Heart right ventricle (tissue), 16 donors: ENCODE measurements at regions not wholly inside any gene's neighbourhood (a gene's known extent, or its start where the extent isn't known, plus 50 kb on each side); places are given as distances from the start of the nearest gene placed in this dataset.

ENCODE experiments used
- ATAC-seq, 8 donors: fragments of 200-7000 bp; cut with Tn5 transposase; one replicate each; pipeline ENCODE4 v1.9.1; 2020; ENCODE audit warnings: mild to moderate bottlenecking in 8 of 8, moderate library complexity in 8 of 8, moderate number of reproducible peaks in 1 of 8
- DNase-seq, 2 donors: peaks; one replicate each; pipeline ENCODE4 v3.0.0-alpha.2; 2020
- H3K27ac ChIP-seq, 10 donors: fragments of 200-600 bp; sonication (generic) in 2 of 10; one replicate each; pipeline versions ENCODE4 v1.5.0 to v1.8.0; 2020 to 2022; ENCODE audit warnings: mild to moderate bottlenecking in 3 of 10
- H3K27me3 ChIP-seq, 7 donors: fragments of 200-600 bp; one replicate each; pipeline ENCODE4 v1.8.0; 2021 to 2022; ENCODE audit warnings: mild to moderate bottlenecking in 2 of 7
- H3K36me3 ChIP-seq, 9 donors: fragments of 200-600 bp; sonication (generic) in 1 of 9; one replicate each; pipeline versions ENCODE4 v1.5.0 to v1.8.0; 2020 to 2022; ENCODE audit warnings: mild to moderate bottlenecking in 2 of 9
- H3K4me1 ChIP-seq, 9 donors: fragments of 200-600 bp; sonication (generic) in 1 of 9; one replicate each; pipeline versions ENCODE4 v1.5.0 to v1.8.0; 2020 to 2022; ENCODE audit warnings: mild to moderate bottlenecking in 4 of 9
- H3K4me3 ChIP-seq, 10 donors: fragments of 200-600 bp; sonication (generic) in 2 of 10; one replicate each; pipeline versions ENCODE4 v1.5.0 to v1.8.0; 2020 to 2022; ENCODE audit warnings: mild to moderate bottlenecking in 7 of 10, moderate library complexity in 2 of 10
- H3K9me3 ChIP-seq, 11 donors: fragments of 200-600 bp in 10 of 11; sonication (generic) in 2 of 11; one replicate each; pipeline versions ENCODE4 v1.5.0 to v1.8.0; 2013 to 2022; ENCODE audit warnings: mild to moderate bottlenecking in 2 of 11, control low read depth in 1 of 11, moderate library complexity in 1 of 11
- WGBS, 2 donors: extraction: QIAGEN DNeasy Blood & Tissue Kit; methylation state at CpG; one replicate each; pipeline ENCODE4 v1.1.7; 2013; ENCODE audit warnings: inconsistent platforms in 1 of 2; 5-methylcytosine and 5-hydroxymethylcytosine counted together
- intact Hi-C, 10 donors: fragments of 100-400 bp; cut with DNase I; formaldehyde crosslinking; loops; one replicate each; pipeline versions ENCODE4 v1.11.1 to v1.14.2; 2022
- TF ChIP-seq, protein P1 (sequence below), 9 donors: fragments of 200-600 bp; sonication (generic) in 2 of 9; IDR thresholded peaks; one replicate each; pipeline versions ENCODE4 v1.5.0 to v1.8.0; 2021 to 2022; ENCODE audit warnings: antibody characterized with exemption in 9 of 9, mild to moderate bottlenecking in 5 of 9, moderate library complexity in 1 of 9
- donor health status: Arrhythmogenic right ventricular cardiomyopathy.
- donor health status: ischemic (EF 13 %, LVEDD 7.1; RV severe dilation, severe dysfunction).
- donor health status: healthy with polysubstance abuse.
- donor health status: DM: no; HTN: yes; CAD: no.
- donor health status: DM: no; HTN: no; CAD: no.
- donor health status: ischemic (EF 25% LVEDD 6.9; RV normal size, moderate dysfunction).
- donor health status: ischemic (EF 25% LVEDD 5.7; RV mildly dilated, moderate dysfunction).
- donor health status: healthy.
- donor health status: DM: yes; HTN: yes; CAD: no.
- donor health status: Ischemic cardiomyopathy.
- donor health status: ischemic (EF 35%, LVEDD 5.7; RV mildly dilated, moderate dysfunction).
- donor health status: nonischemic (EF 11% LVEDD 7.7; RV severe dilation, severe dysfunction).
- donor health status: DM: yes; HTN: yes; CAD: no.
- donor health status: PGD.
- donor health status: ischemic (EF 29% LVEDD 5.4; RV normal size, mild dysfunction).
- donor health status: nonischemic (EF 23%, LVEDD 6.1; RV moderate dilation, normal function).

DNA sequence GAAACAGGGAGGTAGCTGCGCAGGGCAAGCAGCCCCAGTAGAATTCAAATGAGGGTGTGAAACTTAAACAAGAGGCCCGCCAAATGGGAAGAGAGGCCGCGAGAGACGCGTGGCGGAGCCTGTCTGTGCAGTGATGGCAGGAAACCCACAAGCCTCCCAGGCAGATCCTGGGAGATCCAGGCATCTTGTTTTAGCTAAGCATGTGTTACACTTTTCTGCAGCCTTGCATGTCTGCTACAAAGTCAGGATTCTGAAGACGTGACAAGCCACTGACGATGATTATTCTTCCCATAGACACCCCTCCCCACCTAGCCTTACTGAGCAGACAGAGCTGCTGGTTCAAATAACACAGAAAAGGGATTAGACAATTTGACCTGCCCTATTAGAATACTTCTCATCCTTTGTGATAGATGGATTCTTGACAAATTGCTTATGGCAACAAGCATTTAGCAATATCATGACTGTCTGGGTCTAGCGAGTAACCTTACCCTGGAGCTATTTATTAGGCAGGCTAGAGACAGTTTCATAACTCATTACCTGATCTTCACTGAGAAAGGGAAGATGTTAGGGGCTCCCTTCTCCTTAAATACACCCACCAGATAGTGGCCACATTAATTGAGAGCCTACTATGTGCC lies 185.2 kb upstream of the IRS2 start:
- Histone ChIP-seq H3K9me3 (peaks cover 0 to 14% (median 6%) of the 10 kb centered on the region in 11 donors), H3K27ac (peak overlapping the region in 1 of 10 donors; percentile 15), H3K27me3 (no peaks in the 10 kb centered on the region), H3K4me1 (peaks cover 0 to 12% (median 4%) of the 10 kb centered on the region in 9 donors), H3K36me3 (no peaks in the 10 kb centered on the region), H3K4me3 (no peak overlapping the region)
- peak in 1 of 2 donors; percentile 30 for DNase-seq
- intact Hi-C loops = no loop called here
- TF ChIP-seq, protein P1, sequence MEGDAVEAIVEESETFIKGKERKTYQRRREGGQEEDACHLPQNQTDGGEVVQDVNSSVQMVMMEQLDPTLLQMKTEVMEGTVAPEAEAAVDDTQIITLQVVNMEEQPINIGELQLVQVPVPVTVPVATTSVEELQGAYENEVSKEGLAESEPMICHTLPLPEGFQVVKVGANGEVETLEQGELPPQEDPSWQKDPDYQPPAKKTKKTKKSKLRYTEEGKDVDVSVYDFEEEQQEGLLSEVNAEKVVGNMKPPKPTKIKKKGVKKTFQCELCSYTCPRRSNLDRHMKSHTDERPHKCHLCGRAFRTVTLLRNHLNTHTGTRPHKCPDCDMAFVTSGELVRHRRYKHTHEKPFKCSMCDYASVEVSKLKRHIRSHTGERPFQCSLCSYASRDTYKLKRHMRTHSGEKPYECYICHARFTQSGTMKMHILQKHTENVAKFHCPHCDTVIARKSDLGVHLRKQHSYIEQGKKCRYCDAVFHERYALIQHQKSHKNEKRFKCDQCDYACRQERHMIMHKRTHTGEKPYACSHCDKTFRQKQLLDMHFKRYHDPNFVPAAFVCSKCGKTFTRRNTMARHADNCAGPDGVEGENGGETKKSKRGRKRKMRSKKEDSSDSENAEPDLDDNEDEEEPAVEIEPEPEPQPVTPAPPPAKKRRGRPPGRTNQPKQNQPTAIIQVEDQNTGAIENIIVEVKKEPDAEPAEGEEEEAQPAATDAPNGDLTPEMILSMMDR (IDR thresholded peaks at IDR 0.05) = no peak
- ATAC-seq = peak in 3 of 8 donors; percentile 2 to 37 (median 16)
- WGBS, 2 donors = 81 to 86% methylated on average over 10 of the region's 10 CpGs

DNA sequence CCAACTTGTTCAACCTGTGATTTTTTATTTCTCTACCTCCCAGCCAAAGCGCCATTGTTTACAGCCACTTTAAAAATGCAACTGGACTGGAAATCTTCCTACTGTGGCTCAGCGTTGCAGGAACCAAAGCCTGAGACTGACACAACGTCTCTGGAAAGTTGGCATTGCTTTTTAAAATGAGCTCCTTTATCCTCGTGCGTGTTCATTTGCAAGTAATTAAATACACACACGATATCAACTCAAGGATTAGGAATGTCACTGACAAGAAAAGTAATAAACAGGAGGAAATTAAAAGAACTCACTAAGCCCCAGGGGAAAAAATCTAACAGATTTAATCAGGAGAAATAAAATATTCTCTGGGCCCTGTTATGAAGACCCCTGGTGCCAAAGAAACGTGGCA lies 184.6 kb upstream of the IRS2 start:
- Histone ChIP-seq H3K4me1 (peaks cover 0 to 10% (median 3%) of the 10 kb centered on the region in 9 donors), H3K4me3 (no peak overlapping the region), H3K36me3 (no peaks in the 10 kb centered on the region), H3K27me3 (no peaks in the 10 kb centered on the region), H3K27ac (peak overlapping the region in 1 of 10 donors; percentile 15), H3K9me3 (peaks cover 0 to 14% (median 6%) of the 10 kb centered on the region in 11 donors)
- DNase-seq = no peak
- 67 to 78% methylated on average over 7 of the region's 7 CpGs for WGBS, 2 donors
- ATAC-seq = no peak
- intact Hi-C loops = no loop called here
- TF ChIP-seq, protein P1 (IDR thresholded peaks at IDR 0.05) = no peak

DNA sequence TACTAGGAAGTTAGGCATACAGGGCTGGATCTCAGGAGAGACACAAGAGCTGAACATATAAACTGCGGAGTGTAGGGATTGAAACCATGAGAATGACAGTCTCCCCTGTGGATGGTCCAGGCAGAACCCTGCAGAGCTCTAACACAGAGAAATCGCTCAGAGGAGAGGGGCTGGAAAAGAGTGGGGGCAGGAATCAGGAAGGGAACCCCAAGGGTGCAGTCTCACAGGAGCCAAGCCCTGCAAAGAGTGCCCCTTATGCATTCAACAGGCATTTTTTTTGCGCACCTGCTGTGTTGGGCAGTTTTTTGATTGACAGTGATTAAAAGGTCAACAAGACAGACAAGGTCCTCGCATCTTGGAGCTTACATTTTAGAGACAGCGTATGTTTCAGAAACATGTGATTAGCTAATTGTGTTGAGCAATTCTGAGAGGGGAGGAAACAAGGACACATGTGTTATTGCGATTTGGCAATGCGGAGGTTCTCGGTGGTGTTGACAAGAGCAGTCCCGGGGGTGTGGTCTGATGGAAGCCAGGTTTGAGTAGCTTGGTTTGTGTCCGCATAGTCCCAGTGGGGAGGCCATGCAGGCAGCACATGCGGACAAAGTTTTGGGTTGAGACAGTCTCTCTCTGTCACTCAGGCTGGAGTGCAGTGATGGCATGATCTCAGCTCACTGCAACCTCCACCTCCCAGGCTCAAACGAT lies 182.6 kb upstream of the IRS2 start:
- TF ChIP-seq, protein P1 (IDR thresholded peaks at IDR 0.05) = no peak

DNA sequence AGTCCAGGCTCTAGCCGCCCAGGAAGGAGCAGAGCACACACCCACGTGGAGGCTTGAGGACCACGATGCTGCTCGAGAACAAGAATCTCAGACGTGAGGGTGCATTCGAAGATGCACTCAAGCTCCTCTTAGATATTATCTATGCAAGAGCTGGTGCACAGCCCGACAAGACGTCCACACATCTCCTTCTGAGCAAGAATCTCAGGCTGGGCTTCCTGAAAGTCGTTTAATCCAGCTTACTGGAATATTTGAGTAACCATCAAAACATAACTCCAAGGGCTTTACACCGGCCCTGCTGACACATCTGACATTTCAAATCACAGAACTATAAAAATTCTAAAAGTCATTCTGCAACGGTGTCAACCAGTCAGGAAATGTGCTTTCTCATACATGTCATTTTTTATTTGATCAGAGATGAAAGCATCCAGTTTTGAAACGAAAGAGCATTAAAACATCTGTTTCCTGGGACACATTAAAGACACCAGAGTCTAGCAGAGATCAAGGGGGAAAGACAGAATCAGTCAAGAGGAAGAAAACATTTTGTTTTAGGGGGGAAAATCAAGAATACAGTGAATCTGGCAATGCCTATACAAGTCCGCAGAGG lies 177.7 kb upstream of the IRS2 start:
- Histone ChIP-seq H3K27me3 (peaks cover 0 to 14% (median 0%) of the 10 kb centered on the region in 7 donors), H3K27ac (no peak overlapping the region), H3K4me1 (peaks cover 0 to 4% (median 0%) of the 10 kb centered on the region in 9 donors), H3K36me3 (no peaks in the 10 kb centered on the region), H3K9me3 (peaks cover 0 to 5% (median 0%) of the 10 kb centered on the region in 11 donors), H3K4me3 (no peak overlapping the region)
- no peak for ATAC-seq
- intact Hi-C loops = loop anchor here in 1 of 10 donors (10.0 kb wide), 1 partner anchor 89 kb away; no protein-coding TSS in a partner anchor
- DNase-seq = no peak
- TF ChIP-seq, protein P1 (IDR thresholded peaks at IDR 0.05) = no peak
- 74 to 80% methylated on average over 13 of the region's 13 CpGs for WGBS, 2 donors

More for the DNA sequence above, 182.6 kb upstream of the IRS2 start:
- DNase-seq (peak; percentile 58 to 60), ATAC-seq (peak; percentile 89 to 98 (median 92))
- Histone ChIP-seq H3K9me3 (peaks cover 0 to 14% (median 6%) of the 10 kb centered on the region in 11 donors), H3K4me3 (no peak overlapping the region), H3K27ac (no peak overlapping the region), H3K36me3 (no peaks in the 10 kb centered on the region), H3K27me3 (no peaks in the 10 kb centered on the region), H3K4me1 (peaks cover 0 to 8% (median 0%) of the 10 kb centered on the region in 9 donors)
- intact Hi-C loops = loop anchor here in 1 of 10 donors (10.0 kb wide), 1 partner anchor 94 kb away; no protein-coding TSS in a partner anchor
- WGBS, 2 donors = 27 to 29% methylated on average over 12 of the region's 12 CpGs
